ENCODE measurements at regions not wholly inside any gene's neighbourhood (a gene's known extent, or its start where the extent isn't known, plus 50 kb on each side); places are given as distances from the start of the nearest gene placed in this dataset.
"Not testable (repeated sequence)": the region's sequence is repeated elsewhere in the genome, so short reads cannot be mapped to it uniquely, and the experiment has no call there.

DNA sequence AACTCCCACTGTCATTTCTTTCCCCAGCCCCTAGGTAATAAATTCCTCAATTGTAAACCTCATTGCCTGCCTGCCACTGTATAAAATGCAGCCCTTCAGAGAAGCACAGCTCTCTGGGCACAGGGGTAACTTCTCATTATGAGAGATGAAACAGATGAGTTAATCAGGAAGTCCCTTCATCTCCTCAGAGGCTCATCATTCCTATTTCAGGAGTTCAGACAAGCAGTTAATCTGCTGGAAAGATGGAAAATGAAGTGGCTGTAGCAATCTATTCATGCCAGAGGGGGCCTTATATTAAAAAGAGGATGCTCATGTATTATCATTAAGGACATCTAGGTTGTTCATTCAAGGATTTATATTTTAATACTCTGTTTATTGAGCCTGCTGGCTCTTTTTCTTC lies 519.5 kb upstream of the LMCD1 start:
- in situ Hi-C loops (cut with MboI; ENCODE audit: low sequenced_read_pairs): no loop called here

DNA sequence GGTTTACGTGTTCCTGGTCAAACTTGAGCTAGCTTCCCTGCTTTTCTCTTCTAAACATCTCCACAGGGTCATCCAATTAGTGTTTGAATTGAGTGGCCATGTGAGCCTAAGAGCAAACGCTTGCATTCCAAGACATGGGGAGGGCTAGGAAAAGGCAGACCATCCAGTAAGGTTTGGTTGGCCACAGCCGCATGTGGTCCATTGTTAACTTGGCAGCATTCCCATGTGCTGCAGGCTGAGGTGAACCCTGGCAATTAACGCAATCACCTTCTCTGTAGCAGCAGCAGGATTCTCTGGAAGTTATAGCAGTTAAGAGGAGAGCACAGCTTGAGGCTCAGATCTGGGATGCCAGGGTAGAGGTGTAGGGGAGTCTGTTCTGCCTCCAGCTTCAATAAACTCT lies 502.2 kb upstream of the LMCD1 start:
- in situ Hi-C loops (cut with MboI; ENCODE audit: low sequenced_read_pairs): no loop called here

DNA sequence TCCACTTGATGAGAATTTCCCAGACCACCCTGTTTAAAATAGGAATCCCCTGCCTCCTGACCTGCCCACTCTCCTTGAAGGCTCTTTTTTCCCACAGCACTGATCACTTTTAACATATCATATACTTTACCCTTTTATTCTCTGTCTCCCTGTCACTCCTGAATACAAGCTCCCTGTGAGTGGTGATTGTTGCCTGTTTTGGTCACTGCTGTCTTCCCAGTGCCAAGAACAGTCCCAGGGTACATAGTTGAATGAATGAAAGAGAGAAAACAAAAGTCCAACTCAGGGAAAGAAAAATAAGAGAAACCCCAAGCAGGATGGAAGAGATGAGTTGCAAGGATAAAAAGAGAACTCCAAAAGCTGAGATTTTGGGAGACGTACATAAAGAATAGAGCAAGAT lies 500.3 kb upstream of the LMCD1 start:
- in situ Hi-C loops (cut with MboI; ENCODE audit: low sequenced_read_pairs): no loop called here

DNA sequence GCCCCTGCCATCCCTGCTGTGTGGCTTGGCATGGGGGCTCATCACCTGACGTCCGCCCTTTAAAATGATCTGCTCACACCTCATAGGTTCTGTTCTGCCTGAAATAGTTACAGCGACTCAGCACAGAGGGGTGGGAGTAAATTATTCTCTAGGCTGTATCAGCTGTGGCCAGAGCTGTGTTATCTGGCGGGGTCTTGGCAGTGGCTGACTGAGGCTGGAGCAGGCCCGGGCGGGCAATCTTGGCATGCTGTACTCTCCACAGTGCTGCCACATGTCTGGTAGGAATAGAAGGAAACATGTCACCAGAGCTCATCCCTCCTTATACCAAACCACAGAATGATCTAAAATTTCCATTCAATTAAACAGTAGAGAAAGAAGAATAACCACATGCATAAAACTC lies 499.9 kb upstream of the LMCD1 start:
- in situ Hi-C loops (cut with MboI; ENCODE audit: low sequenced_read_pairs): no loop called here

DNA sequence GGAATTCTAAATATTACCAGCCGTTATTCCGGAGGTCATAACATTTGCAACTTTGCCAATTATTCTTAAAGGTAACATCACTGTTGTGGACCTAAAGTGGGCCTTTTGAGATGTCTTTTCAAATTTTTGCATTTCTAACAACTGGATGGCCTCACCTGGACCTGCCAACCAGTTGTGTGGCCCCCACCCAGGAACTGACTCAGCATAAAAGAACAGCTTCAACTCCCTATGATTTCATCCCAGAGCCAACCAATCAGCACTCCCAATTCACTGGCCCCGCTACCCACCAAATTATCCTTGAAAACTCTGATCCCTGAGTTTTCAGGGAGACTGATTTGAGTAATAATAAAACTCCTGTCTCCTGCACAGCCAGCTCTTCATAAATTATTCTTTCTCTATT lies 489.7 kb upstream of the LMCD1 start:
- in situ Hi-C loops (cut with MboI; ENCODE audit: low sequenced_read_pairs): no loop called here

DNA sequence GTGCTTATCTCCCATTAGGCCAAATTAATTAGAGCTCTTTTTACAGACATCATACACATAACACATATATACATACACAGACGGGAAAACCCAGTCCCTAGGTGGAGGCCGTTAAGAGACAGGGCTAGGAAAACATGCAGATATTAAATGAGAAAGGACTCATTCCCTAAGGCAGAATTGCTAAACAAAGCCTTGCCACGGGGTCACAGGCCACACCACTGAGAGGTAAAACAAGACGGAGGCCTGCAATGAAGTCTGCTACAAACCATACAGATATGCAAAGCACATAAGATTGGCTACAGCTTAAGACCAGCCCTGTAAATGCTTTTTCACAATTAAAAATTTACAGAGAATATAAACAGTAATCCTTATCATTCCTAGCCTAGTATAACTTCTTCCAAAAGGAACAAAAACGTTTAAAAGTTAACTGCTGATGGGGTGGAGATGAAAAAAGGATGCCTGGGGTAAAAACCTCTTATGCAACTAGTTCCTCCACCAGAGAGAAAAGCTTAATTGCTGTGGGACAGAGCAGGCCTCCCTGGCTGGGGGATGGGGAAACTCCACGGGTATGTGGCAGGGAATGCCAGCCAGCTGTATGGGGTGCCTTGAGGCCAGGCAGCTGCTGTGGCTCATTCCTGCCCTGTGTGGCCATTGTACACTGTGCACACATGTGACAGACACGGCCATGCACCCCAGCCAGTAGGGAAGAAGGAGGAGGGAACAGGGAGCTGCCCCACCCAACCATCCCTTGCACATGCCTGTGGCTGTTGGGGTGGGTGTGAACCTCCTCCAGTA lies 481.4 kb upstream of the LMCD1 start:
- in situ Hi-C loops (cut with MboI; ENCODE audit: low sequenced_read_pairs): no loop called here

DNA sequence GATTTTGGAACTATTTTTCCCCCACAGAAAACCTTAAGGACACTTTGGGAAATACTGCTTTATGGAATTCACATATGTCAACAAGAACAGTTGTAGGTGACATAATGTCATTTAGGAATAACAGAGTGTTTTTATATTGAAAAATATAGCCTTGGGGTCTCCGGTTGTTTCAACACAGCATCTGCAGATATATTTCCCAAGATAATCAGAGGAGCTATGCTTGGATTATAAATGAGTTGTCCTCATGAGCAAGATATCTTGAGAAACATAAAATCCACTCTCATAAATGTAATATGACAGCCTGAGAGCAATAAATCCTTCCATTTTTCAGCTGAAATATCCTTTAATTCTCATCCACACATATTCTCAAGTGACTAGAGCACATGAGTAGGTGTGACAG lies 473.7 kb upstream of the LMCD1 start:
- in situ Hi-C loops (cut with MboI; ENCODE audit: low sequenced_read_pairs): no loop called here

DNA sequence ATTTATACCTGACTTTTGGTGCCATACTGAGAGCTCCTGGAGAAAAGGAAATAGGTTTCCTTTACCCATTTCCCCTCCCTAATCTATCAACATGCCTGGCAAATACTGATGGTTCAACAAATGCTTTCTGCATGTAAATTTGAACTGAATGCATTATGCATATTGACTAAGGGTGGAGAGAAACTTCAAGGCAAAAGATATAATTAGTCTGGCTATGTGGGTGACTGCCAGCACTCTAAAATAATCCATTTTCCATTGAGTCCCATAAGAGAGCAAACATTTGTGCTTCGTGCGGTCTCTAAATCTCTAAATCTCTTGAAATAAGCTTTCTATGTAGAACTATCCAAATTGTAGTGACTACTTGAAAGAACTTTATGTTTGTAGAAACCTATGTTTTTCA lies 451.3 kb upstream of the LMCD1 start:
- in situ Hi-C loops (cut with MboI; ENCODE audit: low sequenced_read_pairs): no loop called here

DNA sequence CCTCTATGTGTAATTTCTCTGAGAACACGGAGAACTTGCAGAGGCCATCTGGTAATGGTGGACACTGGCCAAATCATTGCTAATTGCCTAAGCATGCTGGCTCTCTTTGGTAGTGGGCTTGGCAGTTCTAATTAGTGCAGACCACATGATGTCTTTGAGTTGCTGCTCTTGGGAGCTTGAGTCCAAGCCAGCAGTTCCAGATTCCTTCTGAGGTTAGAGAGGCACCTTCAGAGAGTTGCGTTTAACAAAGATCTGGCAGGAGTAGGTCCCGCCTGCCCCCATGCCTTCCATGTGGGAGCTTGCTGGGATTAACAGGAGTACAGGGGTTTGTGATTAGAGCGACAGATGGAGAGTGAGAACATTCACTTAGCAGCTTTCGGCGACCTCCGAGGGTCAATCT lies 449.0 kb upstream of the LMCD1 start:
- in situ Hi-C loops (cut with MboI; ENCODE audit: low sequenced_read_pairs): no loop called here

DNA sequence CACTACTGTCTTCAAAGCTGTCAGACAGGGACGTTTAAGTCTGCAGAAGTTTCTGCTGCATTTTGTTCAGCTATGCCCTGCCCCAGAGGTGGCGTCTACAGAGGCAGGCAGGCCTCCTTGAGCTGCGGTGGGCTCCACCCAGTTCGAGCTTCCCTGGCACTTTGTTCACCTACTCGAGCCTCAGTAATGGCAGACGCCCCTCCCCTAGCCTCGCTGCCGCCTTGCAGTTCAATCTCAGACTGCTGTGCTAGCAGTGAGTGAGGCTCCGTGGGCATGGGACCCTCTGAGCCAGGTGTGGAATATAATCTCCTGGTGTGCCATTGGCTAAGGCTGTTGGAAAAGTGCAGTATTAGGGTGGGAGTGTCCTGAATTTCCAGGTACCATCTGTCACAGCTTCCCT lies 433.5 kb upstream of the LMCD1 start:
- in situ Hi-C loops (cut with MboI; ENCODE audit: low sequenced_read_pairs): not testable (repeated sequence)

DNA sequence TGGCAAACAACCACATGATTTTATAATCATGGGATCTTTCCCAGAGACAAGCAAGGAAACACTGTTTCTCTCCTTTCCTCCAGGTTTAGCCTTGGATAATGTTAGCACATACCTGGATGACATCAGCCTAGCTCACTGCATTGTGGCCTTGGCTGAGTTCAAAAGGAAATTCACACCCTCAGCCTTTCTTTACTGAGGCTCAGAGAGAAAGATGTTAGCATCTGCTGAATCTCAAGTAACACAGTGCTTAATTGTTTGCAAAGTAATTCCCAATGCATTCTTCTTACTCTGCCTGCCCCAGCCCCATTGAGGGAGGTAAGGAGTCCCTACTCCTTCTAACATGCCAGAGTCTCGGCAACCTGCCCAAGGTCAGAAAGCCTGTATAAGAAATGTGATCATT lies 432.2 kb upstream of the LMCD1 start:
- in situ Hi-C loops (cut with MboI; ENCODE audit: low sequenced_read_pairs): no loop called here

DNA sequence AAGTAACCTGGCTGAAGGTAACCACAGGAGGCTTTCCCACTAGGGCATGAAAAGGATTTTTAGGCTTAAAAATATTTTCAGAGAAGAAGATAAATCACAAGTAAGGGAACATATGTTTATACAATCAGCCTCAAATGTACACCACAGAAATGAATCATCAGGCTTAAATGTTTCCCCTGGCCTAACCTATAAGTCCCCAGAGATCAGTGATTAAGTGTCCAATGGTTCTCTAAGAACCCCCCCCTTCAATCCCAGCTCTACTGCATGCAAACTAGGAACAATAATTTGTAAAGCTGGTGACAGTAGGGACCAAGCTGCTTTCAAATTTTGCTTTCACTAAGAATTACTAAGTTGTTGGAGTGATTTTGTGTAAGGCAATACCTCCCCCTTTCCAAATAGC lies 431.6 kb upstream of the LMCD1 start:
- in situ Hi-C loops (cut with MboI; ENCODE audit: low sequenced_read_pairs): no loop called here

DNA sequence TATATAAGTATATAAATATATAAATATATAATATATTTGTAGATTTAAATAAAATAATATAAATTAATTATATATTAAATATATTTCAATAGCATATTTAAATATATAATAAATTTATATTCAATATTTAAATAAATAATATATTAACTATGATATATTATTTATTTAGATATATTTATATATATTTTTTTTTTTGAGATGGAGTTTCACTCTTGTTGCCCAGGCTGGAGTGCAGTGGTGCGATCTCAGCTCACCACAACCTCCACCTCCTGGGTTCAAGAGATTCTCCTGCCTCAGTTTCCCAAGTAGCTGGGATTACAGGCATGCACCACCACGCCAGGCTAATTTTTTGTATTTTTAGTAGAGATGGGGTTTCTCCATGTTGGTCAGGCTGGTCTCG lies 426.9 kb upstream of the LMCD1 start:
- in situ Hi-C loops (cut with MboI; ENCODE audit: low sequenced_read_pairs): not testable (repeated sequence)

DNA sequence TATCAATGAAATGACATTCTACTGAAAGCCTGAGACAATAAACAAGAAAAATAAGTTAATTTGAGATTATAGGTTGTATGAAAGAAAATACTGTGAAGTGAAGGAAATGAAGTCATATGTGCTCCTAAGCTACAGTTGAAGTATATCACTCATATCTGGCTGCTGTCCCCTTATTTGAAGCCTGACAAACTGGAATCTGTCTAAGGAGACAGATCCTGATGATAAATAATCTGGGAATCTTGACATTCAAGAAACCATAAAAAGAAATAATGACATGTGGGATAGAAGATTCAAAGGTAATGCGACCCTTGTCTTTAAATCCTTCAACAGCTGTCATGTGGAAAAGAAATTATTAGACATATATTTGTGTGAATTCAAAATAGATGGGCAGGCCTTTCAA lies 424.5 kb upstream of the LMCD1 start:
- in situ Hi-C loops (cut with MboI; ENCODE audit: low sequenced_read_pairs): no loop called here

DNA sequence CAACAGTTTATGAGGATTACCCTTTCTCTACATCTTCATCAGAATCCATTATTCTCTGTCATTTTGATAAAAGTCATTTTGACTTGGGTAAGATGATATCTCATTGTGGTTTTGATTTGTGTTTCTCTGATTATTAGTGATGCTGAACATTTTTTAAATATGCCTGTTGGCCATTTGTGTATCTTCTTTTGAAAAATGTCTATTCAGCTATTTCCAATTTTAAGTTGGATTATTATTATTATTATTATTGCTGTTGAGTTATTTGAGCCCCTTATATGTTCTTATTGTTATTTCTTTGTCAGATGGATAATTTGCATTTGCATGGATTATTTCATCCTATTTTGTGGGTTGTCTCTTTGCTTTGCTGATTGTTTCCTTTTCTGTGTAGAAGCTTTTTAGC lies 421.2 kb upstream of the LMCD1 start:
- in situ Hi-C loops (cut with MboI; ENCODE audit: low sequenced_read_pairs): no loop called here

DNA sequence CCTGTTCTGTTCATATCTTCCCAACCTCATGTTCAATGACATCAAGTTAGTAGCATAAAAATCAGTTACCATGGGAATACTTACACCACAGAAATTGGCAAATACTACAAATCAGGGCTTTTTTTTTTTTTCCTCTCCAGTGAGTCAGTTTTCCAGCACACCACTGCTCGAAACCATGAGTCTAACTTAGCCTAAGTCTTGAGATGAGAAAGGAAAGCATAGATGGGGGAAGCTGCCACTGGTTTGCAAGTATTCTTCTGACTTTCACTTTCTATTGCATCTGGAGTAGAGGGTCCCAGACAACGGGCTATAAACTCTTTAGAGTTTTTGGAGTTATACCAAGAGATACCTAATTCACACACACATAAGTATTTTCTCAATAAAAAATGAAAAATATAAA lies 416.1 kb upstream of the LMCD1 start:
- in situ Hi-C loops (cut with MboI; ENCODE audit: low sequenced_read_pairs): no loop called here

DNA sequence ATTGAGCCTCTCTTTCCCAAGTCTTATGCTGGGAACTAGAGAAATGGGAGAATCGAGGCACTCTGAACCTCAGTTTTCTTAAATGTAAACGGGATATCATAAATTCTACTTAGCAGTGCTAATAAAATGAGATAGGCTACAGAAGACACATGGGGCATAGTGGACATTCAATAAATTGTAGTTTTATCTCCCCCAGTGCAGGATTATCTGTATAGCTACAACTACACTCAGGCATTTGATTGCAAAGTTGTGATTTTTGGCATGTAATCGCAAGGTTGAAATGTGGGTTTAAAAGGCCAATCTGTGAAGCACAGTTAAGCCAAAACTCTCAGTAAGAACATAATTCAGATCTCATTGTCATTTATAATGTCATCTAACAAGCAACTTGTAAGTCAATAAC lies 413.7 kb upstream of the LMCD1 start:
- in situ Hi-C loops (cut with MboI; ENCODE audit: low sequenced_read_pairs): no loop called here

DNA sequence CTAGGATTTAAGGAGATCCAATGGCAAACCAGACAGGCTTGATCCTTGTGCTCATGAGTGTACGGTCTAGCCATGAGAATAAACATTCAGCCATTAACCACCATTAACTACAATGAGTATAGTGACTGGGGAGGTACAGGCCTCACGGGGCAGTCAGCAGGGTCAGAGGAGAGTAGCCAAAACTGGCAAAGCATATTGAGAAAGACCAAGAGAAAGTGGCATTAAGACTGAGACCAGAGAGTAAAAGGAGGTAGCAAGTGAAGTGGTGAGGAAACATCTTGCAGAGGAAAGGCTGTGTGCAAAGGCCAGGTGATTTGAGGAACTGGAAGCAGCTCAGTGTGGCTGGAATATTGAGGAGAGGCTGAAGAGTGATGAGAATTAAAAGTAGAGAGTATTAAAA lies 407.2 kb upstream of the LMCD1 start:
- in situ Hi-C loops (cut with MboI; ENCODE audit: low sequenced_read_pairs): no loop called here

DNA sequence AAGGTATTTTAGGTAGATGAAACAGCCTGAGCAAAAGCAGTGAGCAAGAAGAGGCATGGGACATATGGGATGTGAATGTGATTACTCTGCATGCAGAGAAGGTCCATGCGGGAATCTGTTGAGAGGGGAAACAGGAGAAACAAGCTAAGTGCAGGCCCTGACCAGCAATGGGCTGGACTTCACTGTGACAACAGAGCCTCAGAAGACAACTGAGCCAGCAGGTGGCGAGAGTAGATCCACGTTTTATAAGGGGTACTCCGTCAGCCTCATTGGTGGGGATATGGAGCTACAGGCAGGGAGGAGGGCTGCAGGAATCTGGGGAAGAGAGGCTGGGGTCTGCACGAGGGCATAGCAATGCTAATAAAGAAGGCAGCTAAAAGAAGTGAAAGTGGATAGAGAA lies 405.9 kb upstream of the LMCD1 start:
- in situ Hi-C loops (cut with MboI; ENCODE audit: low sequenced_read_pairs): no loop called here

DNA sequence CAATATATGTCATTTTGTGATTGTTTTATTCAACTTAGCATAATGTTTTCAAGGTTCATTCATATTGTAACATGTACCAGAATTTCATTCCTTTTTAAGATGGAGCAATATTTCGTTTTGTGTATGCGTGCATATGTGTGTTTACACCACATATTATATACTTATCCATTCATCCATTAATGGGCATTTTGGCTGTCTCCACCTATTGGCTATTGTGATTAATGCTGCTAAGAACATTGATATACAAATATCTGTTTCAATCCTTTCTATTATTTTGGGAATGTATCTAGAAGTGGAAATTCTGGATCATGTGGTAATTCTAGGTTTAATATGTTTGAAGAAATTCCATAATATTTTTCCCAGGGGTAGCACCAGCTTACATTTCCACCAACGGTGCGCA lies 403.9 kb upstream of the LMCD1 start:
- in situ Hi-C loops (cut with MboI; ENCODE audit: low sequenced_read_pairs): no loop called here

DNA sequence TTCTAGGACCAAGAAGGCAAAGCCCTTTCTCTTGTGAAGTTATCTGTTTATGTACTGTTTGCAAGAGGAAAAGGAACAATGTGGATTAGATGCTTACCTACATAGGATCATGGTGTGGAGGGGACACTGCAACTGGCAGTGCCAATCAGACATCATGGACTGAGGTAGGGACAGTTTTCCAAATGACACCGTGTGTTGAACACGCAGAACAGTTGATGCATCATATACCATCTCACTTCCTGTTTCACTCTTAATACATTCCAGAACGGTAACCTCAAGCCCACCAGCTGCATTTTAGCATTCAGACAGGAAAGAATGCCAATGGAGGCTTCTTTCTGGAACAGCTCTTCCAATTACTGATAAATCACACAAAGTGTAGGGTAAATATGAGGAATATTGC lies 397.7 kb upstream of the LMCD1 start:
- in situ Hi-C loops (cut with MboI; ENCODE audit: low sequenced_read_pairs): no loop called here

DNA sequence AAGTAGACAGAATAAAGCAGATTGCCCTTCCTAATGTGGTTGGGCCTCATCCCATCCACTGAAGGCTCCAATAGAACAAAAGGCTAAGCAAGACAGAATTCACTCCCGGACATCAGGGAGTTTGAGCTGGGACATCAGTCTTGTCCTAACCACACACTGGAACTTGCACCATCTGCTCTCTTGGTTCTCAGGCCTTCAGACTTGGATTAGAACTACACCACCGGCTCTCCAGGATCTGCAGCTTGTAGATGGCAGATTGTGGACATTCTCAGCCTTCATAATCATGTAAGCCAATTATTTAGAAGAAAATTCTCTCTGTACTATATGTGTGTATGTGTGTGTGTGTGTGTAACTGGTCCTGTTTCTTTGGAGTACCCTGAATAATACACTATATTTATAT lies 394.7 kb upstream of the LMCD1 start:
- in situ Hi-C loops (cut with MboI; ENCODE audit: low sequenced_read_pairs): no loop called here
